Activated naive CD8-positive, alpha-beta T cell (primary cell): ENCODE measurements at regions not wholly inside any gene's neighbourhood (a gene's known extent, or its start where the extent isn't known, plus 50 kb on each side); places are given as distances from the start of the nearest gene placed in this dataset.

Experiments
- H3K27ac Mint-ChIP-seq: one replicate; pipeline ENCODE4 v1.8.0; 2021; ENCODE audit warnings: mixed read lengths
- H3K27me3 Mint-ChIP-seq: one replicate; pipeline ENCODE4 v1.8.0; 2021; ENCODE audit warnings: mixed read lengths
- H3K36me3 Mint-ChIP-seq: one replicate; pipeline ENCODE4 v1.8.0; 2021; ENCODE audit warnings: mixed read lengths
- H3K4me1 Mint-ChIP-seq: one replicate; pipeline ENCODE4 v1.8.0; 2021; ENCODE audit warnings: low read depth, mixed read lengths
- H3K4me3 Mint-ChIP-seq: one replicate; pipeline ENCODE4 v1.8.0; 2021; ENCODE audit warnings: mild to moderate bottlenecking, mixed read lengths
- H3K9me3 Mint-ChIP-seq: one replicate; pipeline ENCODE4 v1.8.0; 2021; ENCODE audit warnings: low read depth, mixed read lengths

- Mint-ChIP-seq H3K4me3 (no peak overlapping the region), H3K4me1 (no peaks in the 10 kb centered on the region), H3K9me3 (no peaks in the 10 kb centered on the region)
Measured at GRCh38 chr9:99576876-99577275, 244.8 kb upstream of the NR4A3 start.

GRCh38 chr9:99577351-99577750 is 244.3 kb upstream of the NR4A3 start:
- no peaks in the 10 kb centered on the region for H3K9me3 Mint-ChIP-seq
- no peak overlapping the region for H3K27ac Mint-ChIP-seq
- no peaks in the 10 kb centered on the region for H3K4me1 Mint-ChIP-seq
- H3K4me3 Mint-ChIP-seq = no peak overlapping the region
- no peaks in the 10 kb centered on the region for H3K27me3 Mint-ChIP-seq
- H3K36me3 Mint-ChIP-seq = no peaks in the 10 kb centered on the region

More at GRCh38 chr9:99576876-99577275, 244.8 kb upstream of the NR4A3 start:
- Mint-ChIP-seq H3K27me3 (no peaks in the 10 kb centered on the region), H3K36me3 (no peaks in the 10 kb centered on the region), H3K27ac (no peak overlapping the region)

GRCh38 chr9:99578666-99579065 is 243.0 kb upstream of the NR4A3 start:
- Mint-ChIP-seq H3K9me3 (no peaks in the 10 kb centered on the region), H3K4me1 (no peaks in the 10 kb centered on the region), H3K4me3 (no peak overlapping the region), H3K36me3 (no peaks in the 10 kb centered on the region), H3K27me3 (no peaks in the 10 kb centered on the region), H3K27ac (no peak overlapping the region)

- Mint-ChIP-seq H3K4me3 (no peak overlapping the region), H3K9me3 (no peaks in the 10 kb centered on the region), H3K27me3 (no peaks in the 10 kb centered on the region), H3K4me1 (no peaks in the 10 kb centered on the region), H3K27ac (no peak overlapping the region), H3K36me3 (no peaks in the 10 kb centered on the region)
Measured at GRCh38 chr9:99579964-99580363, 241.7 kb upstream of the NR4A3 start.

- Mint-ChIP-seq H3K27ac (no peak overlapping the region), H3K4me3 (no peak overlapping the region), H3K9me3 (no peaks in the 10 kb centered on the region), H3K4me1 (no peaks in the 10 kb centered on the region), H3K36me3 (no peaks in the 10 kb centered on the region), H3K27me3 (no peaks in the 10 kb centered on the region)
Measured at GRCh38 chr9:99582814-99583213, 238.9 kb upstream of the NR4A3 start.

GRCh38 chr9:99588299-99588698 is 233.4 kb upstream of the NR4A3 start:
- H3K9me3 Mint-ChIP-seq = peaks cover 4% of the 10 kb centered on the region
- no peaks in the 10 kb centered on the region for H3K4me1 Mint-ChIP-seq
- no peak overlapping the region for H3K27ac Mint-ChIP-seq
- peaks cover 8% of the 10 kb centered on the region for H3K27me3 Mint-ChIP-seq
- no peaks in the 10 kb centered on the region for H3K36me3 Mint-ChIP-seq
- no peak overlapping the region for H3K4me3 Mint-ChIP-seq

GRCh38 chr9:99588747-99589146 is 232.9 kb upstream of the NR4A3 start:
- H3K4me1 Mint-ChIP-seq = no peaks in the 10 kb centered on the region

GRCh38 chr9:99590410-99590809 is 231.3 kb upstream of the NR4A3 start:
- Mint-ChIP-seq H3K27me3 (peaks cover 10% of the 10 kb centered on the region), H3K4me1 (no peaks in the 10 kb centered on the region), H3K27ac (no peak overlapping the region), H3K36me3 (no peaks in the 10 kb centered on the region), H3K9me3 (peaks cover 4% of the 10 kb centered on the region), H3K4me3 (no peak overlapping the region)

More at GRCh38 chr9:99588747-99589146, 232.9 kb upstream of the NR4A3 start:
- Mint-ChIP-seq H3K27ac (no peak overlapping the region), H3K36me3 (no peaks in the 10 kb centered on the region), H3K9me3 (peaks cover 4% of the 10 kb centered on the region), H3K27me3 (peaks cover 8% of the 10 kb centered on the region), H3K4me3 (no peak overlapping the region)

- H3K27me3 Mint-ChIP-seq = peaks cover 10% of the 10 kb centered on the region
- H3K27ac Mint-ChIP-seq = no peak overlapping the region
- peaks cover 4% of the 10 kb centered on the region for H3K9me3 Mint-ChIP-seq
- H3K4me1 Mint-ChIP-seq = no peaks in the 10 kb centered on the region
- H3K4me3 Mint-ChIP-seq = no peak overlapping the region
- no peaks in the 10 kb centered on the region for H3K36me3 Mint-ChIP-seq
Measured at GRCh38 chr9:99590840-99591239, 230.8 kb upstream of the NR4A3 start.

GRCh38 chr9:99591770-99592169 is 229.9 kb upstream of the NR4A3 start:
- Mint-ChIP-seq H3K4me3 (no peak overlapping the region), H3K27ac (no peak overlapping the region), H3K9me3 (peaks cover 4% of the 10 kb centered on the region), H3K27me3 (peaks cover 13% of the 10 kb centered on the region), H3K4me1 (no peaks in the 10 kb centered on the region), H3K36me3 (no peaks in the 10 kb centered on the region)

GRCh38 chr9:99592834-99593574 is 228.7 kb upstream of the NR4A3 start:
- peaks cover 4% of the 10 kb centered on the region for H3K9me3 Mint-ChIP-seq
- no peak overlapping the region for H3K27ac Mint-ChIP-seq
- H3K4me1 Mint-ChIP-seq = no peaks in the 10 kb centered on the region
- no peak overlapping the region for H3K4me3 Mint-ChIP-seq
- no peaks in the 10 kb centered on the region for H3K36me3 Mint-ChIP-seq
- H3K27me3 Mint-ChIP-seq = peaks cover 13% of the 10 kb centered on the region

GRCh38 chr9:99593610-99594009 is 228.1 kb upstream of the NR4A3 start:
- H3K27ac Mint-ChIP-seq = no peak overlapping the region
- H3K36me3 Mint-ChIP-seq = no peaks in the 10 kb centered on the region
- peaks cover 4% of the 10 kb centered on the region for H3K9me3 Mint-ChIP-seq
- peaks cover 13% of the 10 kb centered on the region for H3K27me3 Mint-ChIP-seq
- H3K4me1 Mint-ChIP-seq = no peaks in the 10 kb centered on the region
- H3K4me3 Mint-ChIP-seq = no peak overlapping the region

- no peaks in the 10 kb centered on the region for H3K36me3 Mint-ChIP-seq
- no peak overlapping the region for H3K27ac Mint-ChIP-seq
- H3K27me3 Mint-ChIP-seq = peaks cover 13% of the 10 kb centered on the region
- no peak overlapping the region for H3K4me3 Mint-ChIP-seq
- peaks cover 4% of the 10 kb centered on the region for H3K9me3 Mint-ChIP-seq
- no peaks in the 10 kb centered on the region for H3K4me1 Mint-ChIP-seq
Measured at GRCh38 chr9:99594056-99594780, 227.5 kb upstream of the NR4A3 start.

GRCh38 chr9:99595796-99596195 is 225.9 kb upstream of the NR4A3 start:
- no peak overlapping the region for H3K4me3 Mint-ChIP-seq
- no peak overlapping the region for H3K27ac Mint-ChIP-seq
- H3K9me3 Mint-ChIP-seq = no peaks in the 10 kb centered on the region
- no peaks in the 10 kb centered on the region for H3K4me1 Mint-ChIP-seq
- H3K36me3 Mint-ChIP-seq = no peaks in the 10 kb centered on the region
- H3K27me3 Mint-ChIP-seq = peaks cover 8% of the 10 kb centered on the region

GRCh38 chr9:99601571-99602111 is 220.0 kb upstream of the NR4A3 start:
- Mint-ChIP-seq H3K36me3 (no peaks in the 10 kb centered on the region), H3K27me3 (peaks cover 2% of the 10 kb centered on the region), H3K27ac (no peak overlapping the region), H3K4me3 (no peak overlapping the region), H3K9me3 (peaks cover 6% of the 10 kb centered on the region), H3K4me1 (no peaks in the 10 kb centered on the region)
